SK-N-SH (cell line): ENCODE measurements at regions not wholly inside any gene's neighbourhood (a gene's known extent, or its start where the extent isn't known, plus 50 kb on each side); places are given as distances from the start of the nearest gene placed in this dataset.

Experiments
- CTCF ChIA-PET: fragments of 300-600, 350-600 bp; formaldehyde crosslinking; extraction: SDS; loops from one replicate; lab custom pipeline; 2021; lab: Yijun Ruan, JAX
- POLR2A ChIA-PET: fragments of 350-600 bp; sonication (Branson Sonifier 250); formaldehyde crosslinking; extraction: SDS; loops from one replicate; lab custom pipeline; 2020; ENCODE audit warnings: antibody characterized with exemption, inconsistent platforms; lab: Yijun Ruan, JAX
- DNase-seq: peaks from one replicate; pipeline ENCODE4 v3.0.0; 2012
- H2AFZ ChIP-seq: fragments of 200-600 bp; sonication (generic); 2 replicates; pipeline ENCODE4 v1.8.1; 2016; ENCODE audit warnings: antibody characterized with exemption, mild to moderate bottlenecking, low read depth
- H3F3A ChIP-seq: fragments of 200-600 bp; sonication (generic); replicated peaks from 2 replicates; pipeline ENCODE3; 2016; ENCODE audit warnings: antibody characterized with exemption, mild to moderate bottlenecking; ENCODE audit not compliant: insufficient read depth
- H3K27ac ChIP-seq, 2 experiments: fragments of 200-500 bp in 1 of 2; fragments of 200-600 bp in 1 of 2; sonication (Bioruptor generic) in 1 of 2; sonication (generic), shearing (Covaris generic) in 1 of 2; 2 replicates each; pipeline versions ENCODE4 v1.5.1 to v1.6.1; 2014 to 2016; ENCODE audit warnings: low read depth in 2 of 2, inconsistent platforms in 1 of 2, low read length in 1 of 2, mild to moderate bottlenecking in 1 of 2, mixed read lengths in 1 of 2
- H3K27me3 ChIP-seq: fragments of 200-600 bp; sonication (generic), shearing (Covaris generic); 2 replicates; pipeline ENCODE4 v1.6.1; 2016; ENCODE audit warnings: mixed run types; ENCODE audit not compliant: insufficient read depth
- H3K36me3 ChIP-seq, 2 experiments: fragments of 200-500 bp in 1 of 2; fragments of 200-600 bp in 1 of 2; sonication (Bioruptor generic) in 1 of 2; sonication (generic) in 1 of 2; replicated peaks in 1 of 2; 2 replicates each; pipeline versions ENCODE3 to v1.5.1; 2014 to 2016; ENCODE audit warnings: low read length in 1 of 2, mild to moderate bottlenecking in 1 of 2; ENCODE audit not compliant: insufficient read depth in 2 of 2, control insufficient read depth in 1 of 2
- H3K4me1 ChIP-seq, 2 experiments: fragments of 200-500 bp in 1 of 2; fragments of 200-600 bp in 1 of 2; sonication (Bioruptor generic) in 1 of 2; sonication (generic), shearing (Covaris generic) in 1 of 2; 2 replicates each; pipeline versions ENCODE4 v1.5.1 to v1.6.1; 2014 to 2016; ENCODE audit warnings: low read depth in 1 of 2, low read length in 1 of 2, mixed run types in 1 of 2; ENCODE audit not compliant: insufficient read depth in 2 of 2, control insufficient read depth in 1 of 2
- H3K4me2 ChIP-seq: fragments of 200-600 bp; sonication (generic), shearing (Covaris generic); 2 replicates; pipeline ENCODE4 v1.6.1; 2017; ENCODE audit warnings: mixed run types
- H3K4me3 ChIP-seq, 2 experiments: fragments of 200-500 bp in 1 of 2; fragments of 200-600 bp in 1 of 2; sonication (Bioruptor generic) in 1 of 2; sonication (generic), shearing (Covaris generic) in 1 of 2; 2 replicates each; pipeline versions ENCODE4 v1.5.1 to v1.8.1; 2014 to 2016; ENCODE audit warnings: low read depth in 2 of 2, inconsistent platforms in 1 of 2, low read length in 1 of 2, mild to moderate bottlenecking in 1 of 2, mixed read lengths in 1 of 2, moderate library complexity in 1 of 2
- H3K79me2 ChIP-seq: fragments of 200-600 bp; sonication (generic); 2 replicates; pipeline ENCODE4 v1.8.1; 2017; ENCODE audit warnings: mild to moderate bottlenecking; ENCODE audit not compliant: insufficient read depth
- H3K9ac ChIP-seq: fragments of 200-600 bp; sonication (generic); 2 replicates; pipeline ENCODE4 v1.6.1; 2017; ENCODE audit warnings: mixed run types
- H3K9me2 ChIP-seq: fragments of 200-600 bp; sonication (generic); 2 replicates; pipeline ENCODE4 v1.6.1; 2017; ENCODE audit warnings: mixed run types
- H3K9me3 ChIP-seq: fragments of 200-600 bp; sonication (generic); 2 replicates; pipeline ENCODE4 v1.6.1; 2017; ENCODE audit warnings: mixed run types, mild to moderate bottlenecking, moderate library complexity
- H4K20me1 ChIP-seq: fragments of 200-600 bp; sonication (generic); 2 replicates; pipeline ENCODE4 v1.6.1; 2017; ENCODE audit warnings: mild to moderate bottlenecking, mixed run types; ENCODE audit not compliant: insufficient read depth
- CTCF ChIP-seq: fragments of 200-600 bp; sonication (generic); IDR thresholded peaks from 2 replicates; pipeline ENCODE4 v1.6.1; 2017; ENCODE audit warnings: antibody characterized with exemption, mild to moderate bottlenecking, moderate library complexity
- FOXJ3 ChIP-seq: sonication (generic); formaldehyde crosslinking; IDR thresholded peaks from 2 replicates; pipeline ENCODE4 v1.5.1; 2020; ENCODE audit warnings: mild to moderate bottlenecking, missing genetic modification reagents
- GABPA ChIP-seq: IDR thresholded peaks from 2 replicates; pipeline ENCODE4 v1.4.0; 2012; ENCODE audit warnings: low read depth, mild to moderate bottlenecking
- GATA2 ChIP-seq: sonication (generic); formaldehyde crosslinking; IDR thresholded peaks from 2 replicates; pipeline ENCODE4 v1.5.0; 2020; ENCODE audit warnings: mild to moderate bottlenecking, missing genetic modification reagents
- JUND ChIP-seq: IDR thresholded peaks from 2 replicates; pipeline ENCODE4 v1.4.0; 2012
- MAX ChIP-seq: IDR thresholded peaks from 2 replicates; pipeline ENCODE4 v1.4.0; 2012; ENCODE audit warnings: low read depth
- MEF2A ChIP-seq: IDR thresholded peaks from 2 replicates; pipeline ENCODE4 v1.4.0; 2012; ENCODE audit warnings: low read depth, borderline replicate concordance
- PBX3 ChIP-seq: IDR thresholded peaks from 2 replicates; pipeline ENCODE4; 2012
- REST ChIP-seq: IDR thresholded peaks from 2 replicates; pipeline ENCODE4 v1.6.1; 2012; ENCODE audit warnings: mild to moderate bottlenecking, low read depth, low read length, moderate library complexity
- SMC3 ChIP-seq: IDR thresholded peaks from 2 replicates; pipeline ENCODE4 v1.6.1; 2012; ENCODE audit warnings: low read depth, low read length, improper control_type of control experiment
- TCF12 ChIP-seq: IDR thresholded peaks from 2 replicates; pipeline ENCODE4 v1.4.0; 2012
- TEAD4 ChIP-seq: IDR thresholded peaks from 2 replicates; pipeline ENCODE4 v1.4.0; 2012; ENCODE audit warnings: mild to moderate bottlenecking, borderline replicate concordance; ENCODE audit not compliant: insufficient read depth
- YY1 ChIP-seq: IDR thresholded peaks from 2 replicates; pipeline ENCODE4 v1.4.0; 2012; ENCODE audit warnings: low read depth, mild to moderate bottlenecking
- WGBS: methylation state at CpG from one replicate; pipeline ENCODE4 v1.1.6; 2017; ENCODE audit warnings: low lambda C conversion rate; 5-methylcytosine and 5-hydroxymethylcytosine counted together
- TF ChIP-seq, protein P1 (sequence below): IDR thresholded peaks from 2 replicates; pipeline ENCODE4 v1.4.0; 2012; ENCODE audit warnings: low read depth, borderline replicate concordance

GRCh38 chr2:9762164-9762563 lies 81.1 kb upstream of the TAF1B start:
- TF ChIP-seq, protein P1, sequence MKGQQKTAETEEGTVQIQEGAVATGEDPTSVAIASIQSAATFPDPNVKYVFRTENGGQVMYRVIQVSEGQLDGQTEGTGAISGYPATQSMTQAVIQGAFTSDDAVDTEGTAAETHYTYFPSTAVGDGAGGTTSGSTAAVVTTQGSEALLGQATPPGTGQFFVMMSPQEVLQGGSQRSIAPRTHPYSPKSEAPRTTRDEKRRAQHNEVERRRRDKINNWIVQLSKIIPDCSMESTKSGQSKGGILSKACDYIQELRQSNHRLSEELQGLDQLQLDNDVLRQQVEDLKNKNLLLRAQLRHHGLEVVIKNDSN = no peak
- no peak for TF ChIP-seq JUND
- TF ChIP-seq TCF12 = no peak
- no peak for TF ChIP-seq PBX3
- no peak for TF ChIP-seq GABPA
- TF ChIP-seq MEF2A = no peak
- TF ChIP-seq SMC3 = no peak
- no peak overlapping the region for H3K4me2 ChIP-seq
- no peak overlapping the region for H2AFZ ChIP-seq
- H3K79me2 ChIP-seq = no peaks in the 10 kb centered on the region
- H3K9ac ChIP-seq = no peak overlapping the region
- no peaks in the 10 kb centered on the region for H4K20me1 ChIP-seq
- no peaks in the 10 kb centered on the region for H3K36me3 ChIP-seq
- no peaks in the 10 kb centered on the region for H3K9me2 ChIP-seq
- CTCF ChIA-PET = interaction anchor here (9.4 kb wide), 1 partner anchor 8 kb away, joined by 101 read pairs; no protein-coding TSS in a partner anchor
- POLR2A ChIA-PET = no interaction called here
- 0 out of 2 replicates have a peak, but pooled peaks cover 10% of the 10 kb centered on the region for H3K27me3 ChIP-seq
- H3K27ac ChIP-seq = no peak overlapping the region
- H3K4me3 ChIP-seq = no peak overlapping the region
- WGBS = 93% methylated on average over 5 of the region's 5 CpGs
- H3K4me1 ChIP-seq = peaks cover 0 to 14% of the 10 kb centered on the region in 2 experiments; a peak in 1 of 4 replicates
- DNase-seq = no peak
- H3K9me3 ChIP-seq = no peaks in the 10 kb centered on the region
- H3F3A ChIP-seq = no peaks in the 10 kb centered on the region

GRCh38 chr2:9762941-9763340 lies 80.3 kb upstream of the TAF1B start:
- TF ChIP-seq TEAD4 (no peak), PBX3 (no peak), YY1 (no peak), CTCF (no peak), MAX (no peak), REST (no peak), GABPA (no peak), FOXJ3 (CRISPR knock-in tag) (no peak), GATA2 (CRISPR knock-in tag) (no peak)
- TF ChIP-seq, protein P1 = no peak
- Histone ChIP-seq H3K36me3 (no peaks in the 10 kb centered on the region), H3K4me2 (no peak overlapping the region), H3K27me3 (0 out of 2 replicates have a peak, but pooled peaks cover 9% of the 10 kb centered on the region), H3K79me2 (no peaks in the 10 kb centered on the region), H3K9me3 (no peaks in the 10 kb centered on the region), H3K27ac (no peak overlapping the region), H4K20me1 (no peaks in the 10 kb centered on the region), H3K9ac (no peak overlapping the region), H2AFZ (no peak overlapping the region), H3K9me2 (no peaks in the 10 kb centered on the region), H3K4me1 (peaks cover 0 to 14% of the 10 kb centered on the region in 2 experiments; a peak in 1 of 4 replicates), H3K4me3 (no peak overlapping the region), H3F3A (no peaks in the 10 kb centered on the region)
- ChIA-PET POLR2A (no interaction called here), CTCF (interaction anchor here (9.4 kb wide), 1 partner anchor 7 kb away, joined by 101 read pairs; no protein-coding TSS in a partner anchor)
- 97% methylated on average over 8 of the region's 9 CpGs for WGBS
- no peak for DNase-seq
